ENCODE measurements at regions not wholly inside any gene's neighbourhood (a gene's known extent, or its start where the extent isn't known, plus 50 kb on each side); places are given as distances from the start of the nearest gene placed in this dataset.

- POLR2A ChIA-PET (ENCODE audit: unreplicated experiment): no interaction called here
- no peak overlapping the region for H3K27ac ChIP-seq
- no peak overlapping the region for H2AFZ ChIP-seq
- no peak for DNase-seq
- CTCF ChIA-PET: no interaction called here
- H3K4me3 ChIP-seq: no peak overlapping the region
- no TSS peak for BruUV-seq (replicated peaks)
- no peaks in the 10 kb centered on the region for H3F3A ChIP-seq (ENCODE audit: insufficient read depth, low read depth)
- no peaks in the 10 kb centered on the region for H4K20me1 ChIP-seq (ENCODE audit: insufficient read depth)
- H3K36me3 ChIP-seq (ENCODE audit: low read depth): no peaks in the 10 kb centered on the region
- H3K9me2 ChIP-seq (ENCODE audit: insufficient read depth): no peaks in the 10 kb centered on the region
- no peaks in the 10 kb centered on the region for H3K4me1 ChIP-seq (replicated peaks; ENCODE audit: insufficient read depth)
- H3K27me3 ChIP-seq (ENCODE audit: insufficient read depth, low read depth): no peaks in the 10 kb centered on the region
- TF ChIP-seq, protein P1, sequence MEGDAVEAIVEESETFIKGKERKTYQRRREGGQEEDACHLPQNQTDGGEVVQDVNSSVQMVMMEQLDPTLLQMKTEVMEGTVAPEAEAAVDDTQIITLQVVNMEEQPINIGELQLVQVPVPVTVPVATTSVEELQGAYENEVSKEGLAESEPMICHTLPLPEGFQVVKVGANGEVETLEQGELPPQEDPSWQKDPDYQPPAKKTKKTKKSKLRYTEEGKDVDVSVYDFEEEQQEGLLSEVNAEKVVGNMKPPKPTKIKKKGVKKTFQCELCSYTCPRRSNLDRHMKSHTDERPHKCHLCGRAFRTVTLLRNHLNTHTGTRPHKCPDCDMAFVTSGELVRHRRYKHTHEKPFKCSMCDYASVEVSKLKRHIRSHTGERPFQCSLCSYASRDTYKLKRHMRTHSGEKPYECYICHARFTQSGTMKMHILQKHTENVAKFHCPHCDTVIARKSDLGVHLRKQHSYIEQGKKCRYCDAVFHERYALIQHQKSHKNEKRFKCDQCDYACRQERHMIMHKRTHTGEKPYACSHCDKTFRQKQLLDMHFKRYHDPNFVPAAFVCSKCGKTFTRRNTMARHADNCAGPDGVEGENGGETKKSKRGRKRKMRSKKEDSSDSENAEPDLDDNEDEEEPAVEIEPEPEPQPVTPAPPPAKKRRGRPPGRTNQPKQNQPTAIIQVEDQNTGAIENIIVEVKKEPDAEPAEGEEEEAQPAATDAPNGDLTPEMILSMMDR (conservative IDR thresholded peaks at IDR 0.05): no peak
- TF ChIP-seq EZH2 (IDR thresholded peaks at IDR 0.05; ENCODE audit: low read depth): no peak
- intact Hi-C loops (cut with micrococcal nuclease; ENCODE audit: unreplicated experiment): no loop called here
- H3K79me2 ChIP-seq (ENCODE audit: low read depth): no peaks in the 10 kb centered on the region
- no peaks in the 10 kb centered on the region for H3K9me3 ChIP-seq (ENCODE audit: insufficient read depth, low read depth)
- H3K4me2 ChIP-seq: no peak overlapping the region
These were observed 608.6 kb upstream of the MIR17HG start for GRCh38 chr13:90738881-90739280.

DNA sequence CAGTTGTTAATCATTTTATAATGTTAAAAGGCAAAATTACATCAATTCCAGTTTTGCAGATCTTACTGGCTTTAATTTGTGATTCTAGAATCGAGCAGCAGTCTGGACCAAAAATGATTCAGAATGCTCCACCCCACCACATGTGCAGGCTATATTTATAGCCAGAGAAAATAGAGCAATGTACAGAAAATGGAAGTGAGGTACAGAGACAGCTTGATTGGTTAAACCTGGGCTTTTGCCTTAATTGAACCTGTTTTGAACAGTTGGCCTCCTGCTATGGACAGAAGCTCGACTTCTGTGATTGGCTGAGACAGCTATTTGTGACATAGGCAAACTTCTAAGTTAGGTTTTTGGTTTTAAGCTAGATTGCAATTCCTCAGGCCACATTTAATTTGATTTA lies 607.4 kb upstream of the MIR17HG start:
- H3K4me1 ChIP-seq (replicated peaks; ENCODE audit: insufficient read depth): no peaks in the 10 kb centered on the region
- no peaks in the 10 kb centered on the region for H3K79me2 ChIP-seq (ENCODE audit: low read depth)
- no peaks in the 10 kb centered on the region for H3K27me3 ChIP-seq (ENCODE audit: insufficient read depth, low read depth)
- H2AFZ ChIP-seq: no peak overlapping the region
- CTCF ChIA-PET: no interaction called here
- no TSS peak for BruUV-seq (replicated peaks)
- no peaks in the 10 kb centered on the region for H3K9me3 ChIP-seq (ENCODE audit: insufficient read depth, low read depth)
- no peak for DNase-seq
- no peaks in the 10 kb centered on the region for H3F3A ChIP-seq (ENCODE audit: insufficient read depth, low read depth)
- H3K4me2 ChIP-seq: no peak overlapping the region
- H3K27ac ChIP-seq: no peak overlapping the region
- H3K9me2 ChIP-seq (ENCODE audit: insufficient read depth): no peaks in the 10 kb centered on the region
- H3K36me3 ChIP-seq (ENCODE audit: low read depth): no peaks in the 10 kb centered on the region
- no peaks in the 10 kb centered on the region for H4K20me1 ChIP-seq (ENCODE audit: insufficient read depth)
- TF ChIP-seq, protein P1 (conservative IDR thresholded peaks at IDR 0.05): no peak
- TF ChIP-seq EZH2 (IDR thresholded peaks at IDR 0.05; ENCODE audit: low read depth): no peak
- H3K4me3 ChIP-seq: no peak overlapping the region
- POLR2A ChIA-PET (ENCODE audit: unreplicated experiment): no interaction called here
- intact Hi-C loops (cut with micrococcal nuclease; ENCODE audit: unreplicated experiment): no loop called here

GRCh38 chr13:90742381-90742780 lies 605.1 kb upstream of the MIR17HG start:
- ChIA-PET CTCF (no interaction called here), POLR2A (ENCODE audit: unreplicated experiment) (no interaction called here)
- Histone ChIP-seq H3K9me2 (ENCODE audit: insufficient read depth) (no peaks in the 10 kb centered on the region), H3K4me2 (no peak overlapping the region), H4K20me1 (ENCODE audit: insufficient read depth) (no peaks in the 10 kb centered on the region), H3K36me3 (ENCODE audit: low read depth) (no peaks in the 10 kb centered on the region), H3K4me1 (replicated peaks; ENCODE audit: insufficient read depth) (no peaks in the 10 kb centered on the region), H3F3A (ENCODE audit: insufficient read depth, low read depth) (no peaks in the 10 kb centered on the region), H2AFZ (no peak overlapping the region), H3K79me2 (ENCODE audit: low read depth) (no peaks in the 10 kb centered on the region), H3K27ac (no peak overlapping the region), H3K4me3 (no peak overlapping the region), H3K27me3 (ENCODE audit: insufficient read depth, low read depth) (no peaks in the 10 kb centered on the region), H3K9me3 (ENCODE audit: insufficient read depth, low read depth) (no peaks in the 10 kb centered on the region)
- intact Hi-C loops (cut with micrococcal nuclease; ENCODE audit: unreplicated experiment): no loop called here
- BruUV-seq (replicated peaks): no TSS peak
- DNase-seq: no peak
- TF ChIP-seq, protein P1 (conservative IDR thresholded peaks at IDR 0.05): no peak
- TF ChIP-seq EZH2 (IDR thresholded peaks at IDR 0.05; ENCODE audit: low read depth): no peak
